Peyer's patch (tissue), 4 donors: ENCODE measurements at regions not wholly inside any gene's neighbourhood (a gene's known extent, or its start where the extent isn't known, plus 50 kb on each side); places are given as distances from the start of the nearest gene placed in this dataset.

Experiments
- DNase-seq, 3 donors: peaks; one replicate each; pipeline ENCODE4 v3.0.0-alpha.2; 2017 to 2019
- H3K27ac ChIP-seq, 4 donors: fragments of 200-600 bp; sonication (generic); one replicate each; pipeline ENCODE4 v1.5.1; 2016 to 2019
- H3K27me3 ChIP-seq, 2 donors: fragments of 200-600 bp; sonication (generic); one replicate each; pipeline ENCODE4 v1.5.1; 2019
- H3K36me3 ChIP-seq, 3 donors: fragments of 200-600 bp; sonication (generic); one replicate each; pipeline ENCODE4 v1.5.1; 2016 to 2019
- H3K4me1 ChIP-seq, 4 donors: fragments of 200-600 bp; sonication (generic); one replicate each; pipeline ENCODE4 v1.5.1; 2016 to 2019
- H3K4me3 ChIP-seq, 4 donors: fragments of 200-600 bp; sonication (generic); 1 replicate in 3 of 4; 2 replicates in 1 of 4; pipeline ENCODE4 v1.5.1; 2016 to 2019; ENCODE audit warnings: mild to moderate bottlenecking in 1 of 4
- H3K9me3 ChIP-seq, 4 donors: fragments of 200-600 bp; sonication (generic); one replicate each; pipeline ENCODE4 v1.5.1; 2016 to 2019; ENCODE audit warnings: mild to moderate bottlenecking in 1 of 4
- CTCF ChIP-seq, 6 experiments: fragments of 450-650 bp in 4 of 6; fragments of 200-600 bp in 2 of 6; sonication (generic) in 1 of 6; IDR thresholded peaks; one replicate each; pipeline ENCODE4 v1.5.1; 2017 to 2019; ENCODE audit warnings: antibody characterized with exemption in 6 of 6, mild to moderate bottlenecking in 3 of 6, moderate library complexity in 1 of 6
- POLR2A ChIP-seq, 2 donors: fragments of 450-650 bp; IDR thresholded peaks; one replicate each; pipeline ENCODE4 v1.5.1; 2017; ENCODE audit warnings: antibody characterized with exemption in 2 of 2, mild to moderate bottlenecking in 2 of 2, moderate library complexity in 2 of 2

DNA sequence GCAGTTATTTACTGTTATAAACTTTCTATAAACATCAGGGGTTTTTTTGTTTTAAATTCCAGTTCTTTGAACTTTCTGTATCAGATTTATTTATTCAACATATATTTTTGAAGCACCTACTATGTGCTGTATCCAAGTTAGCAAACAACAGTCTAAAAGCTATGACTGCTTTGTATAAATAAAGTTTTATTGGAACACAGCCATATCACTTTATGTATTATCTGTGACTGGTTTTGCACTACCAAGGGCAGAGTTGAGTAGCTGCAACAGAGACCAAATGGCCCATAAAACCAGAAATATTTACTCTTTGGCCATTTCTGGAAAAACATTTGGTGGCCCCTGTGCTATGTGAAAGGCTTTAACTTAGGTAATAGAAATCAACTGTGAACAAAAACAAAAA, 110.2 kb upstream of the ERCC4 start:
- H3K4me3 ChIP-seq, result no peak overlapping the region
- H3K27ac ChIP-seq, result no peak overlapping the region
- H3K27me3 ChIP-seq, result no peaks in the 10 kb centered on the region
- H3K4me1 ChIP-seq, result no peaks in the 10 kb centered on the region
- DNase-seq, result no peak
- H3K36me3 ChIP-seq, result no peaks in the 10 kb centered on the region
- H3K9me3 ChIP-seq, result no peaks in the 10 kb centered on the region
- TF ChIP-seq CTCF (IDR thresholded peaks at IDR 0.05) (no peak), POLR2A (IDR thresholded peaks at IDR 0.05) (no peak)

DNA sequence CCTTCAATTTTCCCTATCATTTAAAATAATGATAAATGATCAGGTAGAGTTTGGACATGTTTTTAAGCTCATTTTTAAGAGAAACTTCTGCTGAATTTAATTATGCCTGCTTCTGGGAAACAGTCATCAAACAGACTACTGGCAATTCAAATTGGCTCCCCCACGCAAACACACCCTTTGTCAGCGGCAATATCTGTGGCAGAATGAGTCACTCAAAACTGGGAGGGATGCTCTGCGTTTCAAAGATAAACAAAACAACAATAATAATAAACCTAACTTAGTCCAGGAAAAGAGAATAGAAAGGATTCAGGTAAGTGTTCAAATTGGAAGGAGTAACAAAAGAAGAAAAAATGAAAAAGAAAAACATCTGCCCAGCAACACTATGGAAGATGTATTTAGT, 108.1 kb upstream of the ERCC4 start:
- no peaks in the 10 kb centered on the region for H3K9me3 ChIP-seq

DNA sequence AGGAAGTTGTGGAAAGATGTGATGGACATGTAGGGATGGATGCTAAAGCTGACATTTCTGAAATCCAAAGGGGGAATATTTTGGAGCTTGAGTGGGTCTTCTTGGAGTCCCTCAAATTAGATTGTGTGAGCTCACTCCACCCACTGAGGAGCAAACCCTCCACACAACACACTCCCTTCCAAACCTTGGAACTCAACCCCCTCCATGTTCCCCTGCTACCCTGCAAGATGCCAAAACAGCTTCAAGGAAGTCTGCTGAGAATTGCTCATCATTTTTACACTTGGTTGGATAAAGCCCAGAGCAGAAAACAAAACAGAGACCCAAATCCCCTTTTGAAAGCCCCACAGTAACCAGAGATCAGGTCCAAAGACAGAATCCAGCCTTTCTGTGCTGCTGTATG, 103.3 kb upstream of the ERCC4 start:
- TF ChIP-seq POLR2A (IDR thresholded peaks at IDR 0.05) (no peak), CTCF (IDR thresholded peaks at IDR 0.05) (no peak)
- Histone ChIP-seq H3K4me3 (no peak overlapping the region), H3K4me1 (no peaks in the 10 kb centered on the region), H3K27ac (no peak overlapping the region), H3K27me3 (no peaks in the 10 kb centered on the region), H3K9me3 (no peaks in the 10 kb centered on the region), H3K36me3 (no peaks in the 10 kb centered on the region)
- DNase-seq, result no peak

More for the DNA sequence above, 108.1 kb upstream of the ERCC4 start:
- TF ChIP-seq POLR2A (IDR thresholded peaks at IDR 0.05) (no peak), CTCF (IDR thresholded peaks at IDR 0.05) (no peak)
- no peak overlapping the region for H3K27ac ChIP-seq
- H3K4me3 ChIP-seq, result no peak overlapping the region
- DNase-seq, result no peak
- no peaks in the 10 kb centered on the region for H3K4me1 ChIP-seq
- no peaks in the 10 kb centered on the region for H3K36me3 ChIP-seq
- H3K27me3 ChIP-seq, result no peaks in the 10 kb centered on the region

DNA sequence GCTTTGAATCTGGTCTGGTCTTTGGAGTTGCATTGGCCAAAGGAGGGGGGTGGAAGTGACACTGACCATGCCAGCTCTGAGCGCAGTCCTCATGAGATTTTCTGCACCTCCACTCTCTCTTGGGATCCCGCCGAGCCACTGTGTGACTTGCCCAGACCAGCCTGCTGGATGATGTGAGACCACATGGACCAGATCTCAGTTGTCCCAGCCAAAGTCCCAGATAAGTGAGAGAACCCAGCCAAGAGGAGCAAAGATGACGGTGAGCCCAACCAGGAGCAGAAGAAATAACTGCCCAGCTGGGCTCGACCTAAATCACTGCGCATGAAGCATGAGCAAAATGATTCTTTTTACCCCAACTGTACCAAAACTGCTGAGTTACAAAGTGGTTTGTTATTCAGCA, 96.5 kb upstream of the ERCC4 start:
- Histone ChIP-seq H3K4me3 (no peak overlapping the region), H3K36me3 (no peaks in the 10 kb centered on the region), H3K9me3 (no peaks in the 10 kb centered on the region), H3K27ac (no peak overlapping the region), H3K4me1 (no peaks in the 10 kb centered on the region), H3K27me3 (no peaks in the 10 kb centered on the region)
- DNase-seq, result no peak
- no peak for TF ChIP-seq POLR2A (IDR thresholded peaks at IDR 0.05)
- TF ChIP-seq CTCF (IDR thresholded peaks at IDR 0.05), result no peak

GRCh38 chr16:13829697-13830299, 90.2 kb upstream of the ERCC4 start:
- DNase-seq, result no peak

More at GRCh38 chr16:13829697-13830299, 90.2 kb upstream of the ERCC4 start:
- no peaks in the 10 kb centered on the region for H3K4me1 ChIP-seq
- no peaks in the 10 kb centered on the region for H3K9me3 ChIP-seq
- no peak overlapping the region for H3K4me3 ChIP-seq
- no peaks in the 10 kb centered on the region for H3K36me3 ChIP-seq
- no peak for TF ChIP-seq POLR2A (IDR thresholded peaks at IDR 0.05)
- no peak for TF ChIP-seq CTCF (IDR thresholded peaks at IDR 0.05)
- no peaks in the 10 kb centered on the region for H3K27me3 ChIP-seq
- no peak overlapping the region for H3K27ac ChIP-seq
